Esophagus muscularis mucosa (tissue), 4 donors: ENCODE measurements at regions not wholly inside any gene's neighbourhood (a gene's known extent, or its start where the extent isn't known, plus 50 kb on each side); places are given as distances from the start of the nearest gene placed in this dataset.
"Not testable (repeated sequence)": the region's sequence is repeated elsewhere in the genome, so short reads cannot be mapped to it uniquely, and the experiment has no call there.

ENCODE experiments used
- DNase-seq: peaks from one replicate; pipeline ENCODE4 v3.0.0-alpha.2; 2017; ENCODE audit errors: extremely low spot score
- H3K27ac ChIP-seq, 4 donors: fragments of 200-600 bp; sonication (generic); replicated peaks in 1 of 4; 1 replicate in 3 of 4; 2 replicates in 1 of 4; pipeline ENCODE4 v1.5.1; 2016 to 2019; ENCODE audit warnings: mild to moderate bottlenecking in 1 of 4
- H3K27me3 ChIP-seq, 4 donors: fragments of 200-600 bp; sonication (generic); one replicate each; pipeline versions ENCODE4 v1.5.1 to v1.6.0; 2016 to 2019
- H3K36me3 ChIP-seq, 4 donors: fragments of 200-600 bp; sonication (generic); one replicate each; pipeline ENCODE4 v1.5.1; 2016 to 2019
- H3K4me1 ChIP-seq, 4 donors: fragments of 200-600 bp; sonication (generic); one replicate each; pipeline ENCODE4 v1.5.1; 2016 to 2019
- H3K4me3 ChIP-seq, 4 donors: fragments of 200-600 bp; sonication (generic); 1 replicate in 2 of 4; 2 replicates in 2 of 4; pipeline ENCODE4 v1.5.1; 2016 to 2019; ENCODE audit warnings: mild to moderate bottlenecking in 4 of 4, moderate library complexity in 1 of 4
- H3K9me3 ChIP-seq, 4 donors: fragments of 200-600 bp; sonication (generic); 1 replicate in 3 of 4; 2 replicates in 1 of 4; pipeline ENCODE4 v1.5.1; 2016 to 2019
- CTCF ChIP-seq, 3 experiments: fragments of 200-600 bp in 2 of 3; fragments of 450-650 bp in 1 of 3; sonication (generic) in 2 of 3; IDR thresholded peaks; one replicate each; pipeline ENCODE4 v1.5.1; 2017 to 2019; ENCODE audit warnings: antibody characterized with exemption in 3 of 3, mild to moderate bottlenecking in 2 of 3, moderate library complexity in 1 of 3
- EP300 ChIP-seq: sonication (generic); formaldehyde crosslinking; IDR thresholded peaks from one replicate; pipeline ENCODE4 v1.6.1; 2017; ENCODE audit warnings: antibody characterized with exemption
- POLR2A ChIP-seq: fragments of 450-650 bp; IDR thresholded peaks from one replicate; pipeline ENCODE4 v1.6.1; 2017; ENCODE audit warnings: antibody characterized with exemption, moderate library complexity, mild to moderate bottlenecking, low read depth
- POLR2AphosphoS5 ChIP-seq, 2 donors: sonication (generic); formaldehyde crosslinking; IDR thresholded peaks; one replicate each; pipeline ENCODE4 v1.6.1; 2017; ENCODE audit warnings: antibody characterized with exemption in 2 of 2
- WGBS: methylation state at CpG from one replicate; pipeline ENCODE4 v1.1.5; 2018; 5-methylcytosine and 5-hydroxymethylcytosine counted together
- intact Hi-C: fragments of 100-400 bp; cut with DNase I; formaldehyde crosslinking; loops from one replicate; pipeline ENCODE4 v1.15.1; 2023

GRCh38 chr6:145093226-145093625 is 642.1 kb downstream of the EPM2A start:
- intact Hi-C loops = no loop called here
- TF ChIP-seq POLR2A (no peak), CTCF (IDR thresholded peaks at IDR 0.05) (no peak)
- WGBS = 88% methylated on average over 2 of the region's 2 CpGs

GRCh38 chr6:145096846-145097245 is 638.5 kb downstream of the EPM2A start:
- Histone ChIP-seq H3K9me3 (peaks cover 0 to 16% (median 6%) of the 10 kb centered on the region in 4 donors), H3K36me3 (no peaks in the 10 kb centered on the region), H3K4me1 (no peaks in the 10 kb centered on the region), H3K27ac (no peak overlapping the region), H3K27me3 (no peaks in the 10 kb centered on the region), H3K4me3 (no peak overlapping the region)
- no peak for DNase-seq
- 93% methylated on average over 1 of the region's 1 CpG for WGBS
- TF ChIP-seq POLR2AphosphoS5 (IDR thresholded peaks at IDR 0.05) (no peak), POLR2A (no peak)
- intact Hi-C loops = no loop called here

More at GRCh38 chr6:145093226-145093625, 642.1 kb downstream of the EPM2A start:
- H3K27me3 ChIP-seq = no peaks in the 10 kb centered on the region
- no peak overlapping the region for H3K27ac ChIP-seq
- H3K36me3 ChIP-seq = no peaks in the 10 kb centered on the region
- H3K9me3 ChIP-seq = peaks cover 0 to 10% (median 3%) of the 10 kb centered on the region in 4 donors
- no peak for DNase-seq
- no peak overlapping the region for H3K4me3 ChIP-seq
- no peaks in the 10 kb centered on the region for H3K4me1 ChIP-seq

- H3K36me3 ChIP-seq, intact Hi-C loops, DNase-seq, H3K4me1 ChIP-seq, H3K27me3 ChIP-seq, H3K4me3 ChIP-seq, H3K27ac ChIP-seq: not testable (repeated sequence)
- H3K9me3 ChIP-seq = peaks cover 0 to 16% (median 6%) of the 10 kb centered on the region in 4 donors
- 86% methylated on average over 6 of the region's 6 CpGs for WGBS
Observed at GRCh38 chr6:145098127-145098526, 637.2 kb downstream of the EPM2A start.

- intact Hi-C loops = no loop called here
- Histone ChIP-seq H3K27me3 (no peaks in the 10 kb centered on the region), H3K27ac (no peak overlapping the region), H3K36me3 (no peaks in the 10 kb centered on the region), H3K9me3 (peaks cover 0 to 16% (median 6%) of the 10 kb centered on the region in 4 donors), H3K4me1 (no peaks in the 10 kb centered on the region), H3K4me3 (no peak overlapping the region)
- WGBS = 96% methylated on average over 1 of the region's 1 CpG
- TF ChIP-seq EP300 (no peak), POLR2A (no peak), POLR2AphosphoS5 (IDR thresholded peaks at IDR 0.05) (no peak), CTCF (IDR thresholded peaks at IDR 0.05) (no peak)
- DNase-seq = no peak
Observed at GRCh38 chr6:145099713-145100112, 635.6 kb downstream of the EPM2A start.

- H3K27me3 ChIP-seq = no peaks in the 10 kb centered on the region
- no peak overlapping the region for H3K4me3 ChIP-seq
- H3K36me3 ChIP-seq = no peaks in the 10 kb centered on the region
- TF ChIP-seq EP300 (no peak), CTCF (IDR thresholded peaks at IDR 0.05) (no peak), POLR2AphosphoS5 (IDR thresholded peaks at IDR 0.05) (no peak), POLR2A (no peak)
- H3K9me3 ChIP-seq = no peaks in the 10 kb centered on the region
- WGBS = 94% methylated on average over 1 of the region's 1 CpG
- no peaks in the 10 kb centered on the region for H3K4me1 ChIP-seq
- no peak for DNase-seq
- intact Hi-C loops = no loop called here
- no peak overlapping the region for H3K27ac ChIP-seq
Observed at GRCh38 chr6:145110109-145110508, 625.2 kb downstream of the EPM2A start.

- H3K36me3 ChIP-seq, H3K27ac ChIP-seq, H3K27me3 ChIP-seq, H3K9me3 ChIP-seq, intact Hi-C loops, H3K4me1 ChIP-seq, H3K4me3 ChIP-seq, DNase-seq: not testable (repeated sequence)
- WGBS = 98% methylated on average over 2 of the region's 2 CpGs
Observed at GRCh38 chr6:145111407-145111806, 623.9 kb downstream of the EPM2A start.
